IMR-90 (cell line): ENCODE measurements at regions not wholly inside any gene's neighbourhood (a gene's known extent, or its start where the extent isn't known, plus 50 kb on each side); places are given as distances from the start of the nearest gene placed in this dataset.

ENCODE experiments used
- ATAC-seq: fragments of 200-7000 bp; cut with Tn5 transposase; 2 replicates; pipeline ENCODE4 v1.9.1; 2020; ENCODE audit warnings: low read depth, mild to moderate bottlenecking, moderate library complexity
- BruUV-seq: library from RNA; stranded (reverse); fragments of 400-500 nt; replicated peaks from 2 replicates; lab custom pipeline; 2021; lab: Mats Ljungman, UMichigan
- CTCF ChIA-PET: fragments of 300-600 bp; formaldehyde crosslinking; extraction: SDS; loops from one replicate; lab custom pipeline; 2021; ENCODE audit warnings: antibody characterized with exemption; lab: Yijun Ruan, JAX
- POLR2A ChIA-PET: fragments of 300-600 bp; sonication (Branson Sonifier 250); formaldehyde crosslinking; loops from one replicate; lab custom pipeline; 2022; ENCODE audit warnings: antibody characterized with exemption; ENCODE audit not compliant: unreplicated experiment; lab: Charles Lee
- DNase-seq: peaks from one replicate; pipeline ENCODE4 v3.0.0; 2013
- H2AFZ ChIP-seq: replicated peaks from 2 replicates; pipeline ENCODE3; 2013; ENCODE audit warnings: low read length, mild to moderate bottlenecking; ENCODE audit not compliant: poor library complexity
- H2AK5ac ChIP-seq: 2 replicates; pipeline ENCODE4 v1.6.1; 2013; ENCODE audit warnings: low read depth, low read length, inconsistent platforms
- H2AK9ac ChIP-seq: replicated peaks from 2 replicates; pipeline ENCODE3; 2013; ENCODE audit warnings: mild to moderate bottlenecking, low read depth, low read length, moderate library complexity; ENCODE audit not compliant: poor library complexity
- H2BK120ac ChIP-seq: 2 replicates; pipeline ENCODE4 v1.6.1; 2013; ENCODE audit warnings: low read depth, low read length, inconsistent platforms
- H2BK15ac ChIP-seq: 3 replicates; pipeline ENCODE4 v1.6.1; 2013; ENCODE audit warnings: low read depth, low read length, inconsistent platforms
- H2BK20ac ChIP-seq: 2 replicates; pipeline ENCODE4 v1.6.1; 2013; ENCODE audit warnings: low read depth, mild to moderate bottlenecking, inconsistent platforms, low read length, moderate library complexity
- H2BK5ac ChIP-seq: 2 replicates; pipeline ENCODE4 v1.6.1; 2013; ENCODE audit warnings: mild to moderate bottlenecking, low read depth, low read length, inconsistent platforms; ENCODE audit not compliant: poor library complexity, severe bottlenecking
- H3K14ac ChIP-seq: replicated peaks from 2 replicates; pipeline ENCODE4 v1.6.1; 2013; ENCODE audit warnings: low read depth, low read length, inconsistent platforms
- H3K18ac ChIP-seq: 2 replicates; pipeline ENCODE4 v1.6.1; 2013; ENCODE audit warnings: low read depth, low read length, control low read depth
- H3K23ac ChIP-seq: 2 replicates; pipeline ENCODE4 v1.6.1; 2013; ENCODE audit warnings: low read depth, low read length, inconsistent platforms
- H3K27ac ChIP-seq: 2 replicates; pipeline ENCODE4 v1.5.1; 2013; ENCODE audit warnings: mild to moderate bottlenecking, control low read depth, low read length; ENCODE audit not compliant: insufficient read depth
- H3K27me3 ChIP-seq: 2 replicates; pipeline ENCODE4 v1.6.1; 2013; ENCODE audit warnings: low read length; ENCODE audit not compliant: control insufficient read depth, insufficient read depth
- H3K36me3 ChIP-seq: 2 replicates; pipeline ENCODE4 v1.6.1; 2013; ENCODE audit warnings: low read length, mixed read lengths; ENCODE audit not compliant: control insufficient read depth, insufficient read depth
- H3K4ac ChIP-seq: 2 replicates; pipeline ENCODE4 v1.6.1; 2013; ENCODE audit warnings: low read depth, low read length, inconsistent platforms
- H3K4me1 ChIP-seq: 2 replicates; pipeline ENCODE4 v1.6.1; 2013; ENCODE audit warnings: low read length, mixed read lengths; ENCODE audit not compliant: control insufficient read depth, insufficient read depth
- H3K4me2 ChIP-seq: 2 replicates; pipeline ENCODE4 v1.6.1; 2013; ENCODE audit warnings: low read depth, mild to moderate bottlenecking, control low read depth, low read length, moderate library complexity
- H3K4me3 ChIP-seq: 2 replicates; pipeline ENCODE4 v1.5.1; 2013; ENCODE audit warnings: low read depth, mild to moderate bottlenecking, control low read depth, low read length, moderate library complexity; ENCODE audit not compliant: insufficient read depth
- H3K56ac ChIP-seq: 2 replicates; pipeline ENCODE4 v1.6.1; 2013; ENCODE audit warnings: low read length, inconsistent platforms; ENCODE audit not compliant: insufficient read depth; ENCODE audit errors: extremely low read depth
- H3K79me1 ChIP-seq, 2 experiments: 2 replicates each; pipeline ENCODE4 v1.6.1; 2013; ENCODE audit warnings: low read length in 2 of 2, inconsistent platforms in 1 of 2, low read depth in 1 of 2
- H3K9ac ChIP-seq: 2 replicates; pipeline ENCODE4 v1.6.1; 2013; ENCODE audit warnings: low read depth, low read length, control low read depth
- H3K9me1 ChIP-seq: 2 replicates; pipeline ENCODE4 v1.6.1; 2013; ENCODE audit warnings: low read length, inconsistent platforms; ENCODE audit not compliant: insufficient read depth
- H3K9me3 ChIP-seq: 2 replicates; pipeline ENCODE4 v1.6.1; 2013; ENCODE audit warnings: low read length; ENCODE audit not compliant: control insufficient read depth, insufficient read depth
- H4K20me1 ChIP-seq: 2 replicates; pipeline ENCODE4 v1.6.1; 2013; ENCODE audit warnings: low read length, inconsistent platforms; ENCODE audit not compliant: insufficient read depth
- H4K5ac ChIP-seq: 2 replicates; pipeline ENCODE4 v1.6.1; 2013; ENCODE audit warnings: mild to moderate bottlenecking, low read depth, low read length, control low read depth
- H4K8ac ChIP-seq, 2 experiments: 2 replicates each; pipeline ENCODE4 v1.6.1; 2013; ENCODE audit warnings: low read depth in 2 of 2, low read length in 2 of 2, control low read depth in 1 of 2, inconsistent platforms in 1 of 2
- H4K91ac ChIP-seq: 2 replicates; pipeline ENCODE4 v1.6.1; 2013; ENCODE audit warnings: low read depth, low read length, inconsistent platforms; ENCODE audit not compliant: insufficient read depth
- MXI1 ChIP-seq: IDR thresholded peaks from 2 replicates; pipeline ENCODE4 v1.6.1; 2012; ENCODE audit warnings: low read depth, mild to moderate bottlenecking, low read length, moderate library complexity, borderline replicate concordance
- WGBS, 2 experiments: methylation state at CpG; one replicate each; pipeline versions ENCODE4 v1.1.5 to v1.1.7; 2013; ENCODE audit warnings: missing lambda C conversion rate in 2 of 2; ENCODE audit not compliant: insufficient read length in 1 of 2; ENCODE audit errors: extremely low coverage in 2 of 2; 5-methylcytosine and 5-hydroxymethylcytosine counted together
- dilution Hi-C: fragments of 300-500 bp; cut with HindIII; formaldehyde crosslinking; loops from one replicate; pipeline ENCODE4 v1.14.3; 2018; ENCODE audit warnings: low sequenced_read_pairs; ENCODE audit not compliant: unreplicated experiment
- in situ Hi-C: fragments of 300-500 bp; cut with MboI; formaldehyde crosslinking; loops from 3 replicates; pipeline ENCODE4 v1.14.3; 2019; ENCODE audit warnings: low sequenced_read_pairs, inconsistent platforms, mixed read lengths
- intact Hi-C: fragments of 100-400 bp; cut with micrococcal nuclease; formaldehyde crosslinking; loops from 2 replicates; pipeline ENCODE4 v1.10.0; 2022

GRCh38 chr6:141398949-141399348 is 733.8 kb upstream of the GJE1 start:
- ChIA-PET CTCF (no interaction called here), POLR2A (no interaction called here)
- H3K4me2 ChIP-seq: no peak overlapping the region
- no peak overlapping the region for H4K8ac ChIP-seq
- H3K18ac ChIP-seq: no peak overlapping the region
- dilution Hi-C loops (no loop called here), intact Hi-C loops (no loop called here), in situ Hi-C loops (no loop called here)
- H3K27me3 ChIP-seq: no peaks in the 10 kb centered on the region
- H3K4me3 ChIP-seq: no peak overlapping the region
- ATAC-seq: no peak
- no CpG with 5 or more reads among the region's 3 CpGs for WGBS, 2 experiments
- DNase-seq: no peak
- H2BK20ac ChIP-seq: no peak overlapping the region
- H2AK5ac ChIP-seq: no peak overlapping the region
- H3K27ac ChIP-seq: no peak overlapping the region
- no peak overlapping the region for H3K23ac ChIP-seq
- no peak overlapping the region for H3K56ac ChIP-seq
- no peaks in the 10 kb centered on the region for H3K79me1 ChIP-seq
- no peak overlapping the region for H2AK9ac ChIP-seq
- H4K20me1 ChIP-seq: no peaks in the 10 kb centered on the region
- H4K5ac ChIP-seq: no peak overlapping the region
- no peaks in the 10 kb centered on the region for H3K36me3 ChIP-seq
- no peak overlapping the region for H2AFZ ChIP-seq
- H3K4me1 ChIP-seq: no peaks in the 10 kb centered on the region
- no peak overlapping the region for H2BK15ac ChIP-seq
- no TSS peak for BruUV-seq
- H3K4ac ChIP-seq: no peak overlapping the region
- no peaks in the 10 kb centered on the region for H3K9me3 ChIP-seq
- H2BK5ac ChIP-seq: no peak overlapping the region
- no peaks in the 10 kb centered on the region for H3K9me1 ChIP-seq
- H3K14ac ChIP-seq: no peak overlapping the region
- no peak for TF ChIP-seq MXI1
- no peak overlapping the region for H2BK120ac ChIP-seq
- H3K9ac ChIP-seq: no peak overlapping the region
- no peak overlapping the region for H4K91ac ChIP-seq
